Gastroesophageal sphincter (tissue), 3 donors: ENCODE measurements at regions not wholly inside any gene's neighbourhood (a gene's known extent, or its start where the extent isn't known, plus 50 kb on each side); places are given as distances from the start of the nearest gene placed in this dataset.

Source experiments
- EP300 ChIP-seq: sonication (generic); formaldehyde crosslinking; IDR thresholded peaks from one replicate; pipeline ENCODE4 v1.6.1; 2017; ENCODE audit warnings: antibody characterized with exemption, mild to moderate bottlenecking
- TF ChIP-seq, protein P1 (sequence below), 4 experiments: fragments of 200-600 bp in 2 of 4; fragments of 450-650 bp in 2 of 4; sonication (generic) in 1 of 4; IDR thresholded peaks; one replicate each; pipeline ENCODE4 v1.5.1; 2017 to 2019; ENCODE audit warnings: antibody characterized with exemption in 4 of 4, mild to moderate bottlenecking in 2 of 4, moderate library complexity in 2 of 4

DNA sequence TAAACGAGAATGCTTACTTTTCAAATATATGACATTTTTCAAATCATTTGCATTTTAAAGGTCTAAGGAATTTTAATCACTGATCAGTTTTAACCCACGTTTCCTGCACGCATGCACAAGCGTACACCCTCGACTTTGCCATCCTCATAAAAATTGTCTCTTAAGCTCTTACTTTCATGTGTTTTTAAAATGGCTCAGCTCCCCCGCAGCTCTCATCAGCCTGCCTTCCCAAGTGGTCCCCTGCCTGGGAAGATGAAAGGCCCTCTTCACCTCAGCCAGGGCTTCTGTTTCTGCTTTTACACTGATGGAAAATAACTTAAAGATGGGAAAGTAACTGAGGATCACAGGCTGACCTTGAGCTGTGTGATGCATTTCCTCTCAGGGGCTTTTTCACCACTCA is 131.6 kb upstream of the LSM8 start:
- TF ChIP-seq, protein P1, sequence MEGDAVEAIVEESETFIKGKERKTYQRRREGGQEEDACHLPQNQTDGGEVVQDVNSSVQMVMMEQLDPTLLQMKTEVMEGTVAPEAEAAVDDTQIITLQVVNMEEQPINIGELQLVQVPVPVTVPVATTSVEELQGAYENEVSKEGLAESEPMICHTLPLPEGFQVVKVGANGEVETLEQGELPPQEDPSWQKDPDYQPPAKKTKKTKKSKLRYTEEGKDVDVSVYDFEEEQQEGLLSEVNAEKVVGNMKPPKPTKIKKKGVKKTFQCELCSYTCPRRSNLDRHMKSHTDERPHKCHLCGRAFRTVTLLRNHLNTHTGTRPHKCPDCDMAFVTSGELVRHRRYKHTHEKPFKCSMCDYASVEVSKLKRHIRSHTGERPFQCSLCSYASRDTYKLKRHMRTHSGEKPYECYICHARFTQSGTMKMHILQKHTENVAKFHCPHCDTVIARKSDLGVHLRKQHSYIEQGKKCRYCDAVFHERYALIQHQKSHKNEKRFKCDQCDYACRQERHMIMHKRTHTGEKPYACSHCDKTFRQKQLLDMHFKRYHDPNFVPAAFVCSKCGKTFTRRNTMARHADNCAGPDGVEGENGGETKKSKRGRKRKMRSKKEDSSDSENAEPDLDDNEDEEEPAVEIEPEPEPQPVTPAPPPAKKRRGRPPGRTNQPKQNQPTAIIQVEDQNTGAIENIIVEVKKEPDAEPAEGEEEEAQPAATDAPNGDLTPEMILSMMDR (IDR thresholded peaks at IDR 0.05): no peak
- no peak for TF ChIP-seq EP300
